GM23338 (cell line): ENCODE measurements at regions not wholly inside any gene's neighbourhood (a gene's known extent, or its start where the extent isn't known, plus 50 kb on each side); places are given as distances from the start of the nearest gene placed in this dataset.

Experiments
- ATAC-seq: fragments of 200-7000 bp; cut with Tn5 transposase; 3 replicates; pipeline ENCODE4 v1.9.1; 2020
- DNase-seq: peaks from one replicate; pipeline ENCODE4 v3.0.0-alpha.2; 2015; ENCODE audit warnings: low spot score
- H2AFZ ChIP-seq: fragments of 200-600 bp; sonication (generic); 2 replicates; pipeline ENCODE4 v1.8.0; 2016; ENCODE audit warnings: antibody characterized with exemption, mild to moderate bottlenecking, moderate library complexity
- H3F3A ChIP-seq: fragments of 200-600 bp; sonication (generic); replicated peaks from 2 replicates; pipeline ENCODE4 v1.8.0; 2017; ENCODE audit warnings: antibody characterized with exemption, mixed run types, low read depth
- H3K27ac ChIP-seq: fragments of 200-600 bp; sonication (generic); 2 replicates; pipeline ENCODE4 v1.6.1; 2016; ENCODE audit warnings: low read depth
- H3K27me3 ChIP-seq: fragments of 200-600 bp; sonication (generic); 2 replicates; pipeline ENCODE4 v1.8.0; 2016; ENCODE audit warnings: mild to moderate bottlenecking, mixed run types, moderate library complexity; ENCODE audit not compliant: insufficient read depth
- H3K36me3 ChIP-seq: fragments of 200-600 bp; sonication (generic); 2 replicates; pipeline ENCODE4 v1.8.0; 2016; ENCODE audit warnings: mild to moderate bottlenecking; ENCODE audit not compliant: insufficient read depth
- H3K4me1 ChIP-seq: fragments of 200-600 bp; sonication (generic); 2 replicates; pipeline ENCODE4 v1.8.0; 2016; ENCODE audit warnings: mild to moderate bottlenecking, moderate library complexity; ENCODE audit not compliant: insufficient read depth
- H3K4me2 ChIP-seq: fragments of 200-600 bp; sonication (generic); 2 replicates; pipeline ENCODE4 v1.7.1; 2017; ENCODE audit warnings: mixed run types
- H3K4me3 ChIP-seq: fragments of 200-600 bp; sonication (generic); 2 replicates; pipeline ENCODE4 v1.6.1; 2016; ENCODE audit warnings: mixed run types
- H3K79me2 ChIP-seq: fragments of 200-600 bp; sonication (generic); replicated peaks from 2 replicates; pipeline ENCODE4 v1.8.0; 2017; ENCODE audit warnings: mild to moderate bottlenecking; ENCODE audit not compliant: insufficient read depth
- H3K9me2 ChIP-seq: fragments of 200-600 bp; sonication (generic); 2 replicates; pipeline ENCODE4 v1.8.0; 2017; ENCODE audit not compliant: insufficient read depth
- H4K20me1 ChIP-seq: fragments of 200-600 bp; sonication (generic); replicated peaks from 2 replicates; pipeline ENCODE4 v1.8.0; 2017; ENCODE audit warnings: mild to moderate bottlenecking; ENCODE audit not compliant: insufficient read depth
- H3K27ac Mint-ChIP-seq: 2 replicates; pipeline ENCODE4 v1.8.0; 2020; ENCODE audit warnings: inconsistent platforms, mild to moderate bottlenecking, moderate library complexity, mixed read lengths
- H3K27me3 Mint-ChIP-seq: 3 replicates; pipeline ENCODE4 v1.8.0; 2022; ENCODE audit warnings: low read depth, mild to moderate bottlenecking, moderate library complexity, mixed read lengths, inconsistent platforms; ENCODE audit not compliant: insufficient read depth, poor library complexity
- H3K36me3 Mint-ChIP-seq: 3 replicates; pipeline ENCODE4 v1.8.0; 2021; ENCODE audit warnings: low read depth, mild to moderate bottlenecking, inconsistent platforms, moderate library complexity, mixed read lengths
- H3K4me1 Mint-ChIP-seq: 3 replicates; pipeline ENCODE4 v1.8.0; 2020; ENCODE audit warnings: mild to moderate bottlenecking, inconsistent platforms, mixed read lengths
- H3K4me3 Mint-ChIP-seq: 3 replicates; pipeline ENCODE4 v1.8.0; 2021; ENCODE audit warnings: moderate library complexity, mild to moderate bottlenecking, inconsistent platforms, mixed read lengths
- H3K9me3 Mint-ChIP-seq: 3 replicates; pipeline ENCODE4 v1.8.0; 2020; ENCODE audit warnings: moderate library complexity, mild to moderate bottlenecking, inconsistent platforms, mixed read lengths
- CREB1 ChIP-seq: fragments of 250-450 bp; sonication (Bioruptor Pico); IDR thresholded peaks from 2 replicates; pipeline ENCODE4 v1.5.0; 2020; ENCODE audit warnings: low read depth, mild to moderate bottlenecking, moderate library complexity
- ETS1 ChIP-seq: IDR thresholded peaks from 2 replicates; pipeline ENCODE4 v1.6.1; 2016; ENCODE audit warnings: antibody characterized with exemption
- EZH2 ChIP-seq: fragments of 200-600 bp; sonication (generic); IDR thresholded peaks from one replicate; pipeline ENCODE4 v1.8.0; 2017; ENCODE audit warnings: antibody characterized with exemption, mild to moderate bottlenecking, low read depth; ENCODE audit not compliant: unreplicated experiment
- EZH2phosphoT487 ChIP-seq: fragments of 200-600 bp; sonication (generic); IDR thresholded peaks from one replicate; pipeline ENCODE4 v1.8.1; 2018; ENCODE audit warnings: antibody characterized with exemption; ENCODE audit not compliant: unreplicated experiment
- JUNB ChIP-seq: IDR thresholded peaks from one replicate; pipeline ENCODE4 v1.6.1; 2016; ENCODE audit warnings: antibody characterized with exemption; ENCODE audit not compliant: unreplicated experiment
- NANOG ChIP-seq: IDR thresholded peaks from 2 replicates; pipeline ENCODE4 v1.6.1; 2016; ENCODE audit warnings: antibody characterized with exemption, borderline replicate concordance
- POLR2AphosphoS5 ChIP-seq: IDR thresholded peaks from 2 replicates; pipeline ENCODE4 v1.6.1; 2016; ENCODE audit warnings: antibody characterized with exemption, low read depth
- REST ChIP-seq: IDR thresholded peaks from one replicate; pipeline ENCODE4 v1.6.1; 2018; ENCODE audit warnings: antibody characterized with exemption; ENCODE audit not compliant: unreplicated experiment
- STAT1 ChIP-seq: IDR thresholded peaks from one replicate; pipeline ENCODE4 v1.6.1; 2016; ENCODE audit warnings: antibody characterized with exemption; ENCODE audit not compliant: unreplicated experiment
- ZNF114 ChIP-seq: fragments of 250-450 bp; sonication (Bioruptor Pico); IDR thresholded peaks from 2 replicates; pipeline ENCODE4 v1.5.0; 2020; ENCODE audit warnings: mild to moderate bottlenecking, moderate library complexity
- ZNF331 ChIP-seq: fragments of 250-450 bp; sonication (Bioruptor Pico); IDR thresholded peaks from 2 replicates; pipeline ENCODE4 v1.5.0; 2020; ENCODE audit warnings: low read depth, mild to moderate bottlenecking, moderate library complexity
- ZNF462 ChIP-seq: fragments of 250-450 bp; sonication (Bioruptor Pico); IDR thresholded peaks from 2 replicates; pipeline ENCODE4 v1.5.0; 2020; ENCODE audit warnings: mild to moderate bottlenecking, moderate library complexity
- TF ChIP-seq, protein P1 (sequence below), 2 experiments: fragments of 200-600 bp in 1 of 2; sonication (generic) in 1 of 2; conservative IDR thresholded peaks; 2 replicates each; pipeline versions ENCODE4 v1.5.1 to v1.6.1; 2016 to 2017; ENCODE audit warnings: antibody characterized with exemption in 2 of 2, low read depth in 2 of 2, mild to moderate bottlenecking in 2 of 2, moderate library complexity in 1 of 2

DNA sequence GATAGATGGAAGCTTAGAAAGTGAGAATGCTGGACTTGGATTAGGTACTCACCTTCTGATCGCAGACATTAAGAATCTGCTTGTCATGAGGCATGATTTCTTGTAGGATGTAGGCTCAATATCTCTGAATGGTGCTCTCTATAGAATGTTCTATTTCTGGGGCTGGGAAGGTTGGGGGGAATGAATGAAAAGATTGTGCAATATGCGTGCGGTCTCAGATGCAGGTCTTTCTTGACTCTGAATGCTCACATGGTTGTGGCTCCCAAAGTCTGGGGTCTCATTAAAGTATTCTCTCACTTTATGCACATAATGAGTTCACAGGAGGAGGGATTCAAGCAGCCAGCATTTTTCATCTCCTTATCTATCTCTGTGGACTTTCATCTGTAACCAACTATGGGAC lies 482.0 kb upstream of the CD180 start:
- no peaks in the 10 kb centered on the region for H3K36me3 Mint-ChIP-seq
- Histone ChIP-seq H2AFZ (no peak overlapping the region), H3K36me3 (no peaks in the 10 kb centered on the region), H3K79me2 (no peaks in the 10 kb centered on the region), H3K9me2 (0 out of 2 replicates have a peak, but pooled peaks cover 3% of the 10 kb centered on the region), H3K27ac (no peak overlapping the region), H3K27me3 (no peaks in the 10 kb centered on the region), H3K4me2 (peak overlapping the region; percentile 3; the same call in 1 of the 2 replicates), H3F3A (no peaks in the 10 kb centered on the region), H4K20me1 (no peaks in the 10 kb centered on the region), H3K4me1 (peaks cover 8% of the 10 kb centered on the region), H3K4me3 (no peak overlapping the region)
- no peak overlapping the region for H3K4me3 Mint-ChIP-seq
- peaks cover 16% of the 10 kb centered on the region for H3K4me1 Mint-ChIP-seq
- DNase-seq (no peak), ATAC-seq (no peak)
- H3K27ac Mint-ChIP-seq = no peak overlapping the region
- H3K9me3 Mint-ChIP-seq = peaks cover 5% of the 10 kb centered on the region; the same call in 1 of the 3 replicates
- TF ChIP-seq CREB1 (CRISPR knock-in tag) = no peak
- no peak for TF ChIP-seq STAT1
- no peak for TF ChIP-seq EZH2
- no peak for TF ChIP-seq JUNB
- TF ChIP-seq, protein P1, sequence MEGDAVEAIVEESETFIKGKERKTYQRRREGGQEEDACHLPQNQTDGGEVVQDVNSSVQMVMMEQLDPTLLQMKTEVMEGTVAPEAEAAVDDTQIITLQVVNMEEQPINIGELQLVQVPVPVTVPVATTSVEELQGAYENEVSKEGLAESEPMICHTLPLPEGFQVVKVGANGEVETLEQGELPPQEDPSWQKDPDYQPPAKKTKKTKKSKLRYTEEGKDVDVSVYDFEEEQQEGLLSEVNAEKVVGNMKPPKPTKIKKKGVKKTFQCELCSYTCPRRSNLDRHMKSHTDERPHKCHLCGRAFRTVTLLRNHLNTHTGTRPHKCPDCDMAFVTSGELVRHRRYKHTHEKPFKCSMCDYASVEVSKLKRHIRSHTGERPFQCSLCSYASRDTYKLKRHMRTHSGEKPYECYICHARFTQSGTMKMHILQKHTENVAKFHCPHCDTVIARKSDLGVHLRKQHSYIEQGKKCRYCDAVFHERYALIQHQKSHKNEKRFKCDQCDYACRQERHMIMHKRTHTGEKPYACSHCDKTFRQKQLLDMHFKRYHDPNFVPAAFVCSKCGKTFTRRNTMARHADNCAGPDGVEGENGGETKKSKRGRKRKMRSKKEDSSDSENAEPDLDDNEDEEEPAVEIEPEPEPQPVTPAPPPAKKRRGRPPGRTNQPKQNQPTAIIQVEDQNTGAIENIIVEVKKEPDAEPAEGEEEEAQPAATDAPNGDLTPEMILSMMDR (conservative IDR thresholded peaks at IDR 0.05; ENCODE audit: low read depth in 2 of 2) = no peak
- no peak for TF ChIP-seq ETS1
- no peak for TF ChIP-seq ZNF331 (CRISPR knock-in tag)
- no peak for TF ChIP-seq ZNF114 (CRISPR knock-in tag)
- no peak for TF ChIP-seq POLR2AphosphoS5
- no peak for TF ChIP-seq REST
- no peak for TF ChIP-seq NANOG
- TF ChIP-seq EZH2phosphoT487 = no peak
- TF ChIP-seq ZNF462 (CRISPR knock-in tag) = no peak
- H3K27me3 Mint-ChIP-seq = no peaks in the 10 kb centered on the region
